ENCODE measurements at regions not wholly inside any gene's neighbourhood (a gene's known extent, or its start where the extent isn't known, plus 50 kb on each side); places are given as distances from the start of the nearest gene placed in this dataset.

DNA sequence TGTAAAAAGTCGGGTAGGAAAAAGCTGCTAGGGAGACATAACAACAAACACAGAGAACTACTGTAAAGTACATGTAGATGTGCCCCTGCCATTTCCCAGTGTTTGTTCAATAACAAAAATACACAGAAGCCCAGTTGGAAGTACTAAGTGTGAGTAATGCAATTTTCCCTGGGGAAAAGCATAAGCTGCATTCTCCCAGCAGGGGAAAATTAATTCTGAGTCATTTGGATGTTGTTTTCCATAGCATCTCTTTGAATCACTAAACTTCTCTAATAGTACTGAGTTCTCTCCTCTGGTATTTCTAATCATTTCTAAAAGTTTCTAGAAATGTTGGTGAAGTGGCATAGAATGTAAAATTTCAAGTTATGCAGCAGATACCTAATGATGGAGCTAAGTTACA, 1114.9 kb downstream of the C4orf33 start:
- no peak for DNase-seq

DNA sequence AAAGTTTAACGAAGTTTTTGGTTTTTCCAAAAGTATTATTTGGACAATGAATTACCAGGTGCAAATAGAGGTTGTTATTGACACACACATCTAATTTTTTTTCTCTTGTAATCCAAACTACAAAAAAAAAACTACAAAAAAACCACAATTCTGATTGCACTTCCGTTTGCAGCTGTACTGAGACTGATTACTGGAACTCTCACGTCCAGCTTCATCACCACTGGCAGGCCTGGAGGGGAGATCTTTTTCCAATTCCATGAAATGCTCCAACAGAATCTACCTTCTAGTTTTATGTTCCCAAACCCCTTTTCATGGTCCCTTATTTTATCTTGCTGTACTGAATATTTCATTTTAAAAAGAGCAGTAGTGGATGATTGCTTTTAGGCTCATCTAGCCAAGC, 1118.3 kb downstream of the C4orf33 start:
- DNase-seq: no peak

DNA sequence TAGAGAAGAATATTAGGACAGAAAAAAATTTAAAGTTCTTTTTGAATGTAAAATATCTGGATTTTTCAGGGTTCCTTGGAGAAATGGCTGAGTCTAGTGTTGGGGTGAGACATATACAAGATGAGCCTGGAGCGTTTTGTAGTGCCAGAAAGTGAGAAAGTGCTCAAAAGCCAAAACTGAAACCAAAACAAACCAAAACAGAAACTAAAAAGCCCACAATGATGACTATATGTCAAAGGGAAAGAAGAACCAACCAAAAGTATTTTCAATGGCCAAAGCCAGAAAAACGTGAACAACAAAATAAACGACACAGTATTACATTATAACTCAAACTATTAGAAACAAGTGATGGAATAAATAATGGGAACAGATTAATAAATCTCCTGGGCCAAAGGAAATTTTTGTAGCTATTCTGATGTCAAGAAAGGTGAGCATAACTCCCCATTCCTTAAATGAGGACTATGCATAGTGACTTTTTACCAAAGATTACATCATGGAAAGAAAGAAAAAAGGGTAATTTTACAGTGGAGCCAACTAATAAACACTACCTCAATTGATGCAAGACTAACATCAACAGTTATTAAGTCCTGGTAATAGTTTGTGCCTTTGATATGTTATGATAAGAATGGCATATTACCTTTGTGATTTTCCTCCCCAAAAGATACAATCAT, 1137.6 kb downstream of the C4orf33 start:
- DNase-seq: no peak

DNA sequence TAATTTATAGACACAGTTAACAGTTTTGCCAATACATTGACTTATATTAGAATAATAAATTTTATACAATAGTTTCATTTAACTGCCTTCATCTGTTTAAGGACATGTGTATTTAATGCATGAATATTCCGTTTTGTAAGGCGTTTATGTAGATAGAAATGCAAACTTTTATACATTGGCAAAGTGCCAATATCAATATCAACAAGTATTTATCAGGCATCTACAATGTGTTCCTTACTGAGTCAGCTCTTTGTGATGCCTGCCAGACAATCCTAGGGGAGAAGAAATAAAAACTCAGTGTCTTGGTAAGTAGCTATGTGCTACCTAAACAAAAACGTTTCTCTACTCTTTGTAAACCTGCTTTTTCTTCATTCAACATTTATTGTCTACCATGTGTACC, 1142.2 kb downstream of the C4orf33 start:
- DNase-seq: no peak

DNA sequence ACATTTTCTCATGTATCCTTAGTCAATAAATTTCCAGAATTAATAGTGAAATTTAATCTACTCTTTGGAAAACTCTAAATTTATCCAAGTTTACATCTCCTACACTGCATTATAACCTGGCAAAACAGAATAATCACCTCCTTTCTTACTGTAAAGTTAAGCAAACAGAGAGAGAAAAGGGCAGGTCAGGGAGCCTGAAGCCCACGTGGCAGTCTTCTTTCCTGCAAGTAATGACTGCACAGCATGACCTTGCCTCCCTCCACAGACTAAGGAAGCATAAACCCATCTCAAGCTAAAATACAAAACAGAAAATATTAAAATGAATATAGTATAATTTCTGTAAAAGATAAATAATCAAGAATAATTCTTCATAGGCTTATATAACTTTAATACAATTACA, 1153.0 kb downstream of the C4orf33 start:
- no peak for DNase-seq

DNA sequence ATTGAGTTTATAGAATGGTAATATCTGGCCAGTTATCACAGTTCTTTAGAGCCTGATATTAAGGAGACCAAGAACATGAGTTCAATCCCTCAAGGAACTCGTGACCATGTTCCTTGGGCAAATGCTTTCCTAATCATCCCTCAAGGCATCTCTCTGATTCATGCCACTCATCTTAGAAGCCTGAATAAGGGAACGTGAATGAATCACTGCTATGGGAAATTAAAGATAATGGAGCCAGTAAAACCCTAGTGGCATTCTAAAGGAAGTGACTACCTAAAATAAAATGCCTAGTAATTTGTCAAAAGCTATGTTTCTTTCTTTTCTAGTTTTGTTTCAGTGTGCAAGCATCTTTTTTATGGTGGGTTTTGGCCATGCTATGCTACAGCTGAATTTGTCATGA, 1161.3 kb downstream of the C4orf33 start:
- no peak for DNase-seq

DNA sequence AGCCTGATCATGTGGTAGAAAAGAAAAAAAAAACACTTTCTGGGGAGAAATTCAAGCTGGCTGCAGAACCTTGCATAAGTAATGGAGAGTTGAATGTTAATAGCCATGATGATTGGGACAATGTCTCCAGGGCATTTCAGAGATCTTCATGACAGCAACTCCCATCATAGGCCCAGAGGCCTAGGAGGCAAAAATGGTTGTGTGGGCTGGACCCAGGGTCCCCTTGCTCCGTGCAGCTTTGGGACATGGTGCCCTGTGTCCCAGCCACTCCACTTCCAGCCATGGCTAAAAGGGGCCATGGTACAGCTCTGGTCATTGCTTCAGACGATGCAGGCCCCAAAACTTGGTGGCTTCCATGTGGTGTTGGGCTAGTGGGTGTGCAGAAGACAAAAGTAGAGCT, 1170.9 kb downstream of the C4orf33 start:
- DNase-seq: no peak

DNA sequence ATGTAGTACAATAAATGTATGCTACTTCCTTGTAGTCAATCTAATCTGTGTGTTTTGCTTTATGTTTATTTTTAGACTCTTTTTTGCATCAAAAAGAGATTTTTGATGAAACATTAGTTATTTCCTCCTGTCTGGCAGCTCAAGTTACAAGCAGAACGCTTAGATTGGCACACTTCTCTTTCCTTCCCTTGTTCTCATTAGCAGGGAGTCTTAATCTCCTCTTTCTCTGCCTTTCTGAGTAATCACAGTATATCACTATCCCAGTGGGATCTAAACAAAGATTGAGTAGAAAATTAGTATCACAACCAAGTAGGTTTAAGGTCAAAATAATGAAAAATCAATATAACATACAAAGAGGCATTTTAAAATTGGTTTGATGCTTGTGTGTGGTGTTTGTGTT, 1192.6 kb downstream of the C4orf33 start:
- DNase-seq: no peak

DNA sequence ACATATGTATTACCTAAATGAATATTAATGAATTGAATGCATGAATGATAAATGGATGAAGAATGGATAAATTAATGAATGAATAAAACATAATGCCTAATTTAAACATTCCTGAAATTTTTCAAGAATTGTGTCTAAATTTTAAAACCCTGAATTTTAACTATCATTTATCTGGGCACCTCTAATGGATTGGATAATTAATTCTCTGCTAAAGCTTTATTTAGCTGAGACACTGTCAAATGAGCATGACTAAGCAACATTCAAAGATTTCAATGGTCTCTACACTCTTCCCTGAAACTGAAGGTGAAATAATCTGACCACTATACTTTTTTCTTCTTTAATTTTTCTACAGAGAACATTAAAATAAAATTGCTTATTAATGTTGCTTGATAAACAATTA, 1197.7 kb downstream of the C4orf33 start:
- no peak for DNase-seq

DNA sequence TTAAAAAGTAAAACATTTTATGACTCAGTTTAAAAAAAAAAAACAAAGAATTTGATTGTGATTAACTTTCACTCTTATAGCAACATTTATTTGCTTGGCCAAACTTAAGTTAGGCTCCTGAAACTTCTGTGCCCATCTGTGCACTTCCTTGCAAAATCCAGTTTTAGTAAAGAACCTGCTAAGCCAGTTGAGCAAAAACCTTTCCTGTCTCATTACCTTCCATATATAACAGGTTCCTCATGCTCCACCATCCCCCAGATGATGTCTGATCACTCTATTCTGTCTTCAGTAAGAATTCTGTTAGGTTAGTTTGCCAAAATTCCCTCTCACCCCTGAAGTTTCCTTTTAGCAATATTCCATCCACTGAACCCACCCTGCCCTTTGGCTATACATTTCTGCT, 1200.5 kb downstream of the C4orf33 start:
- no peak for DNase-seq

DNA sequence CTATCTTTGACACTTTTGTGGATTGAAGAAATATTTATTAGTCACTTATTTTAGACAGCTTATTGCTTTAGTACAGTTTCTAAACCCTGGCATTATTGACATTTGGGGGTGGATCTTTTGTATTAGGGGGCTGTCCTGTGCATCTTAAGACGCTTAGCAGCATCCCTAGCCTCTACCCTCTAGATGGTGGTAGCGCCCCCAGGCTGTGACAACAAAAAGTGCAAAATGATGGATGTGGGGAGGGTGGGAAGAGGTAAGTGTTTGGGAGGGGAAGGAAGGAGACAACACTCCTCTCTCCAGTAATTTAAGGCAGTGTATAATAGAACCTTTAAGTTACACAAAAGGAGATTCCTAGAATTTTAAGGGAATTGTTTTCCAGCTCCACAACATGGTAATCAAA, 1210.6 kb downstream of the C4orf33 start:
- DNase-seq: no peak

DNA sequence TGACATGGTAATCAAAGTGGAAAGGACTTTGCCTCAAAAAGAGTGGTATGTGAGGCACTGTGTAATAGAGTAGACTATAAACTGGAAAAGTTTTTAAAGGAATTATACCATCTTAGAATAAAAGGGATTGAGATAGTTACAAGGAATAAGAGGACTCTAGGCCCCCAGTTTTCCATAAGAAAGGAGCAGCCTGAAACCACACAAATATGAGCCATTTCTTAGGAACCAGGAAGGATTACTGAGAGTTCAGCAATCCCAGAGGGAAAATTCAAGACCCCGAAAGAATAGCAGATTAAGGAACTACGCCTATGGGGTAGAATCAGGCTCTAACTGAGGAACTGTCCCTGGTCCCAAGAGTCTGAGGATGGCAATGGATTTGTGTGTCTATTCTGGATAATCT, 1213.3 kb downstream of the C4orf33 start:
- no peak for DNase-seq

DNA sequence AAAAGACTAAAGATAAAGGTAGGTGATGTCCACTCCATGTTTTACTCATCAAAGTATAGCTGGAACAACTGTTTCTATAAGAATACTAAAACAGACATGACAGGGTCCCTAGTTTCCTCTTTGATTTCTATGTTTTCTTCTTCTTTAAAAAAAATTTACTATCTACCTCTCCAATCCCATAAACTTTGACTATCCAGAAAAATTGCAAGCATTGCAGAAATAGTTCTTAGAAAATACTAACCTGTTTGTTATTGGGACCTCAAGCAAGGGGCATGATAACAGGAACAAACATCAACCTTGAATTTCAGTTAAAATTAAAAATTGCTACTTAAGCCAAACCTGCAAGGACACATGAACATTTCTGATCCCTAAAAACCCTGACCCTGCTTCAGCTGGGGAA, 1226.5 kb downstream of the C4orf33 start:
- no peak for DNase-seq

DNA sequence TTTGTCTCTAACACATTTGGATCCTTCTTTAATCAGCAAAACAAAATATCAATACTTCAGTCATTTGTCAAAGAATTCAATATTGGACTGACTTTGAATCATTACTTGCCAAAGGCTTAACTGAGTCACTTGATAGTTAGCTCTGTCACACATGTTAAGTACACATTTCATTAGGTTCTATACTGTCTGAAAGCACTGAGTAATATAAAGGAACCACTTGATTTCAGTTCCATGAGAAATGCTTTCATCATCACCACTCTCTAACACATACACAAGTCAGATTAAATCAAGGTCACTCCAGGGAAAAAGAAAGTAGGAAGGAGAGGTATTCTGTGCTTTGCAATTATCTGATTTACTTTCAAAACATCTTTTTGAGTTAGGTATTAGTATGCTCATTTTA, 1233.1 kb downstream of the C4orf33 start:
- DNase-seq: no peak

DNA sequence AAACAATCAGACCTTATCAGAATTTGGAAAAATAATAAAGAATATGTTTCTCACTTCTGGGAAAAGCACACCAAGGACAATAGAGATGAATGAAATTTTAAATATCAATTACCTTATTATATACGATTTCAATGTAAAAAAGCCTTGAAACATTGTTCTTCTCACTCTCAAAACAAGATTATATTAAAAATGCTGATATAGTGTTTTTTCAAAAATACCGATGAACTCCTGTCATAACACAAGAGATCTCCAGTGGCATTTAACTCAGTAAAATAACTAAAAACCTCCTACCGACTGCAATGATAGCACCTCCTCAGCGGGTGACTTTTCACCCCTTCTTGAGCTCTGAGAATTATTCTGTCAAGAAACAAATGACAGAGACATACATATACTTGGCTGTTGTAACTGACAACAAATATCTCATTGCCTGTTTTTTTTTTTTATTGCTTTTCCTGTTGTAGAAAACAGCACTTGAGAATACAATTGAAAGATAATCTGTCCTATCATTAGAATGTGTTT, 1237.3 kb downstream of the C4orf33 start:
- DNase-seq: no peak

DNA sequence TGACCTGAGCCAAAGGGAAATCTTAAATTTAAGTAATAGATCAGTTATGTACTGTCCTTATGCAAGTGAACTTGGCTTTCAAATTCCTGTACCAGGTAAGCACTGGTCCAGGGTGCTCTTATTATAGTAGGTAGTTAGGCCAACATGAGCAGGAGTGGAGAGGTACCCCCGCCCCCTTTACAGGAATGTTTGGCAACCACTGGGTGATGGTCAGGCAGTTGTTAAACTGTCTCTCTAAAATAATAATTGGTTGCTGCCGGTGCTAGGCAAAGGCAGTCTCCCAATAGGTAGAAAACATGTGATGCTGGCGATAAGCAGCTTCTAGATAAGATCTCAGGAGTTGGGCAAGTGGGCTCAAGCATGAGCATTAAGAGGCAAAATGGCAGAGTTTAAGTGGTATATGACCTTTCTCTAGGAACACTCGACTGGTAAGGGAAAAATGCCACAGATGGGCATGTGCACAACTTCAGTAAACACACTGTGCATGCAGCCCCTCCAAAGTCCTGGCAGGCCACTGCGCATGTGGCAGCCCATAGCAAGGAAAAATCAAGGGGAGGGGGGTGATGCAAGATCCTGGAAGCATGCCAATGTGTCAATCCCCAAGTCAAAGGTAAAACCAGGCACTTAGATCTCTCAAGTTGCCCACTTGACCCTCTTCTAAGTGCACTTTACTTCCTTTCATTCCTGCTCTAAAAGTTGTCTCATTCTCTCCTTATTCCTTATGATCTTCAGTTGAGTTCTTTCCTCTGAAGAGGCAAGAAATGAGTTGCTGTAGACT, 1239.7 kb downstream of the C4orf33 start:
- DNase-seq: no peak

DNA sequence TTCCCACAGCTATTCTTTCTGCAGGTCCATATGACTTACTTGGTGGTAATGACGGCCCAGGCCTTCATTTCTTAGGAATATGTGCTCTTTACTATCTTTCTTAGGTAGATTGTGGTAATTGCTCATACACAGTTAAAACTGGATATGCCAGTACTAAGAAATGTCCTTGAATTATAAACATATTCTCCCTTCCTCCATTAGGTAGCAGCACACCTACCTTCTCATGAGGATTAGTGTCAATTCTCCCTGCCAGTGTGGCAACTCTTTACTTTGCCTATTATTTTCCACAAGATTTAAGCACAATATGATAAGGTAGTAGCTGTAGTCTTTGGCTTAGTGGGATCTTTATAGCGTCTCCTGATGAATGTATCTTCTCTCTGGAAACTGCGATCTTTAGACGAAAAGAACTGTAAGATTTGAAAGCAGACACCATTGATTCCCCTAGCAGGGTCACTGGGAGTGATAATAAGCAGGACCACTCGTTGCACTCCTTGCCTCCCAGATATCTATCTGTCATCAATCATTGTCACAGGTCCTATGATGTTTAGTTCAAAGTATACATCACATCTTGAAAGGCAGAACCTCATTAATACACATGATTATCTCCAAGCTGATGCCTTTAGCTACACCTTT, 1240.7 kb downstream of the C4orf33 start:
- DNase-seq: peak; percentile 17

DNA sequence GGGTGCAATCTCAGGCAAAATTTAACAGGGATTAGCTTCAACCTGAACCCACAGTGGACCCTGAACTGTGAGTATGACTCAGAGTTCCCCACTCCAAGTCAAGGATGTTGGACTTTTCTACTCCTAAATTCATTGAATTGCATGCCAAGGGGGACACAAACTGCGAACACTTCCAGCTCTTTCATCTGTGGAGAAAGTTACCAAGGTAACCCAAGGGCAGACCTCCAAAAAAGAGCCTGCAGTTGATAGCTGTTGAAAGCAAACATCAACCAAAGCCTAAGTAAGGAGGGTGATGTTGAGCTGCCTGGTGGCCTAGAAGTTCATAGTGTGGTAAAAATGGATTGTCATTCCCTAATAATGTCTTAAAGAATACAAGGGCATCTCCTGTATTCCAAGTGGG, 1242.9 kb downstream of the C4orf33 start:
- DNase-seq: peak; percentile 26

DNA sequence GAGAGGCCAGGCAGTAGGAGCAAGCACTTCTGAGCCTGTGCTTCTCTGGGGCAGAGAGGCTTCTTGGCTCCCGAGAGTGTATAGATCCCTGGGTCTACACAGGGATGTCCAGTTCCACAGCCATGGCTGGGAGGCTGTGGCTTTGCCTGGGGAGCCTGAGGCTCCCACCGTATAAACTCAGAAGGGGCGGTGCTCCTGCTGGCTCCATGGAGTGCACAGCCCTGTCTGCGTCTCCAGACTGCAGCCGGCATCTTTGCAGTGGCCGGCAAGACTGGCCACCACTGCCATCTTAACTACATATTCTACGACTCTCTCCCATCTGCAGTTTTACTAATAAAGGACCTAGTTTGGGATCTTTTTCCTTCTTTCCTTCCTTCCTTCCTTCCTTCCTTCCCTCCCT, 1253.8 kb downstream of the C4orf33 start:
- DNase-seq: no peak

DNA sequence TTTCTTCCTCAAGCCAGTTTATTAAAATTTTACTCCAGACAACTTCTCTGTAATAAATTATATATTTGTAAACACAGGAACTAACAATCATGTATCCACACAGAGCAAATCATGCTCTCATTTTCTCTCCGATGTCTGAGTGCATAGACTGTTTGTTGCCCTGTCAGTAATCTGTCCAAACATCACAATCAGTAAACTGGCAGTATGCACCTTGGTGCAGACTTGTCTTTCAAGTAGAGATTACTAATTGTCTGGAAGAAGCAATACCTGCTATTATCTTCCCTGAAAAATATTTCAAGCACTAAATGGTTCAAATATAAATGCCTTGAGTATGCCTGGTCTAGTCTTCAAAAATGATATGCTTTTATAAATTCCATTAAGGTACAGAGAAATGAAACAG, 1260.9 kb downstream of the C4orf33 start:
- DNase-seq: no peak

DNA sequence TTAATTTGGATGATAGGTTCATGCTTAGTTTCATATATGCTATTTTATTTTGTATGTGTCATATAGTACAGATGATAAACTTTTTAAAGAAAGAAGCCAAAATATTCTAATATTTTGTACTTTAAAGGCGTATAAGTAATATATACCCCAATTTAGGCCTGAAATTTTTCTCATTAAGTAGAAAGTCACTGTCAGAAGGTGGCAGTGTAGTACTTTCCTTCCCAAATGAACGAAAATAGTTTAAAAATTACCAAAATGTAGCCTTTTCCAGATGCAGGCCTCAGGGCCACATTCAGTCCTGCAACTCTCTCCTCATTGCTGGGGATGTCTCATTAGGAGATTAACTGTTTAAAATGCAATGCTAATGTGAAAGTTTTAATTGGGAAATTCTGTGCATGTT, 1263.6 kb downstream of the C4orf33 start:
- no peak for DNase-seq

DNA sequence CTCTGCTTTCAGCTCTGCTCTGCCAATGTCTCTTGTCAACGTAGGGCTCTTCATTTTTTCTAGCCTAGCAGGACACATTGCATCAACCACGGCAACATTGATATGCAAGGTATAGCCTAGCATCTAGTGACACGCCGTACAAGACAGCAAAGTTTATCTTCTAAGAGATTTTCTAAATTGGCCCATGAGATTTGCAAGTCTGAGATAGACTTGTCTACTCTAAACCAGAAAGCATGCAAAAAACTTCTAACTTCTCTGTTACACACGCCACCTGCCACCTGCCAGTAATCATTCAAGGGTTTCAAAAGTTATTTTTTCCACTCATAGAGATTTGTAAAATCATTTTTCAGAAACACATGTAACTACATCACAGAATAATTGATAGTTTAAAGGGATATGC, 1265.7 kb downstream of the C4orf33 start:
- no peak for DNase-seq

DNA sequence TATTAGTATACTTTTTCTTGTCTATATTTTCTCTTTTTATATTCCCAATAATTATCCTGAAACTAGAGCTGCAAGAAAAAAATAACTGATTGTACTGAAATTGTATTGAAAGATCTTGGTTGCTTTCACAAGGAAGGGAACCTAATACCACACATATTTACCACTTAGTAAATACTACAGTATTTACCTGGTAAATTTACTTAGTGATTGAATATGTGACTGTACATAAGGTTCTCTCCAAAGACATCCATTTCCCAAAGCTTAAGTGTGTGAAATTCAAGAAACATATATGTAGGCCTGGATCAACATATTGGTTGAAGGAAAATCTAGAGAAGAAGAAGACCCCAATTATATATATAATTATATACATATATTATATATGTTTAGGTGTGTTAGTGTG, 1272.7 kb downstream of the C4orf33 start:
- no peak for DNase-seq

DNA sequence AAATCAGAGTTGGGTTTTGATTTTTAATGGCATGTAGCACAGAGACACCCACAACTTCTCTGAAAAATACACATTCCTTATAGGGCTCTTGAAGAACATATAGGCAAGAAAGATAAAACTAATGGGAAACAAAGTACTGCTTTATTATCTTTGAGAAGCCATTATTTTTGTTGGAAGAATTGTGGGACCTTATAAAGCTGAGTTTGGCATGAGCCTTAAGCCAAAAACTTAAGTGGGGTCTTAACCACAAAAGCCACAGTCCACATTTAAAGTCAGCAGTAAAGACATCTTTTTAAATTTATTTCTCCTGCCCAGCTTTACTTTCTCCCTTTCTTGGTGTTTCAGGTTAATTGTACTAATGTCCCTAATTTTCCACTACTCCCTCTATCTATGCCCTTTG, 1297.3 kb downstream of the C4orf33 start:
- no peak for DNase-seq
